8988T (cell line): ENCODE measurements at regions not wholly inside any gene's neighbourhood (a gene's known extent, or its start where the extent isn't known, plus 50 kb on each side); places are given as distances from the start of the nearest gene placed in this dataset.

ENCODE experiments used
- DNase-seq: peaks from one replicate; pipeline ENCODE4 v3.0.0; 2011

- no peak for DNase-seq
Measured at GRCh38 chr4:58551676-58552075, 1441.5 kb upstream of the IGFBP7 start.

- DNase-seq, result no peak
Measured at GRCh38 chr4:58543465-58543864, 1433.3 kb upstream of the IGFBP7 start.

GRCh38 chr4:58541926-58542325, 1431.7 kb upstream of the IGFBP7 start:
- no peak for DNase-seq

GRCh38 chr4:58522765-58523382, 1412.7 kb upstream of the IGFBP7 start:
- no peak for DNase-seq

- DNase-seq, result no peak
Measured at GRCh38 chr4:58515226-58515625, 1405.0 kb upstream of the IGFBP7 start.

- DNase-seq, result no peak
Measured at GRCh38 chr4:58514299-58514698, 1404.1 kb upstream of the IGFBP7 start.

- no peak for DNase-seq
Measured at GRCh38 chr4:58510652-58511051, 1400.5 kb upstream of the IGFBP7 start.

- DNase-seq, result no peak
Measured at GRCh38 chr4:58507079-58507478, 1396.9 kb upstream of the IGFBP7 start.

- DNase-seq, result no peak
Measured at GRCh38 chr4:58502839-58503238, 1392.7 kb upstream of the IGFBP7 start.

- no peak for DNase-seq
Measured at GRCh38 chr4:58499182-58499581, 1389.0 kb upstream of the IGFBP7 start.

GRCh38 chr4:58491620-58492019, 1381.4 kb upstream of the IGFBP7 start:
- no peak for DNase-seq

GRCh38 chr4:58477950-58478349, 1367.8 kb upstream of the IGFBP7 start:
- DNase-seq, result no peak

GRCh38 chr4:58477513-58477912, 1367.3 kb upstream of the IGFBP7 start:
- no peak for DNase-seq

GRCh38 chr4:58475097-58475496, 1364.9 kb upstream of the IGFBP7 start:
- no peak for DNase-seq

GRCh38 chr4:58465031-58465430, 1354.8 kb upstream of the IGFBP7 start:
- DNase-seq, result no peak

- DNase-seq, result no peak
Measured at GRCh38 chr4:58456727-58457384, 1346.7 kb upstream of the IGFBP7 start.

- DNase-seq, result no peak
Measured at GRCh38 chr4:58453956-58454355, 1343.8 kb upstream of the IGFBP7 start.

- DNase-seq, result no peak
Measured at GRCh38 chr4:58451707-58452106, 1341.5 kb upstream of the IGFBP7 start.

- no peak for DNase-seq
Measured at GRCh38 chr4:58435871-58436270, 1325.7 kb upstream of the IGFBP7 start.

GRCh38 chr4:58413849-58414248, 1303.7 kb upstream of the IGFBP7 start:
- no peak for DNase-seq

GRCh38 chr4:58411904-58412303, 1301.7 kb upstream of the IGFBP7 start:
- DNase-seq, result no peak

- DNase-seq, result no peak
Measured at GRCh38 chr4:58406762-58407161, 1296.6 kb upstream of the IGFBP7 start.

- no peak for DNase-seq
Measured at GRCh38 chr4:58368221-58368620, 1258.0 kb upstream of the IGFBP7 start.

GRCh38 chr4:58360354-58361133, 1250.4 kb upstream of the IGFBP7 start:
- no peak for DNase-seq
